T-cell (primary cell): ENCODE measurements at regions not wholly inside any gene's neighbourhood (a gene's known extent, or its start where the extent isn't known, plus 50 kb on each side); places are given as distances from the start of the nearest gene placed in this dataset.

Source experiments
- ATAC-seq, 4 experiments: fragments of 200-7000 bp in 3 of 4; fragments of 150-1000 bp in 1 of 4; cut with Tn5 transposase; replicated peaks in 1 of 4; 1 replicate in 3 of 4; 2 replicates in 1 of 4; pipeline ENCODE4 v1.10.0; 2021; ENCODE audit warnings: moderate library complexity in 3 of 4, mild to moderate bottlenecking in 2 of 4, moderate number of reproducible peaks in 1 of 4
- CTCF ChIA-PET, 2 donors: fragments of 300-600 bp; sonication (Branson Sonifier 250); formaldehyde crosslinking; loops; one replicate each; lab custom pipeline; 2022; ENCODE audit warnings: antibody characterized with exemption in 2 of 2; lab: Charles Lee
- POLR2A ChIA-PET, 2 donors: fragments of 300-600 bp; sonication (Branson Sonifier 250); formaldehyde crosslinking; loops; one replicate each; lab custom pipeline; 2022; ENCODE audit warnings: antibody characterized with exemption in 2 of 2; lab: Charles Lee
- DNase-seq, 35 experiments: peaks; one replicate each; pipeline versions ENCODE4 v3.0.0 to v3.0.0-alpha.2; 2013 to 2023
- H3K27ac ChIP-seq: one replicate; pipeline ENCODE4 v1.5.1; 2013; ENCODE audit warnings: low read length
- H3K27me3 ChIP-seq, 2 experiments: replicated peaks in 1 of 2; 1 replicate in 1 of 2; 2 replicates in 1 of 2; pipeline versions ENCODE4 v1.6.1 to v1.7.0; 2013; ENCODE audit warnings: low read length in 1 of 2, mixed read lengths in 1 of 2; ENCODE audit not compliant: control insufficient read depth in 2 of 2, insufficient read depth in 2 of 2; ENCODE audit errors: extremely low read depth in 1 of 2
- H3K36me3 ChIP-seq, 2 donors: 1 replicate in 1 of 2; 2 replicates in 1 of 2; pipeline versions ENCODE4 v1.6.1 to v1.7.0; 2013; ENCODE audit warnings: low read length in 1 of 2; ENCODE audit not compliant: control insufficient read depth in 2 of 2, insufficient read depth in 1 of 2; ENCODE audit errors: extremely low read depth in 1 of 2
- H3K4me1 ChIP-seq, 2 experiments: 1 replicate in 1 of 2; 2 replicates in 1 of 2; pipeline versions ENCODE4 v1.6.1 to v1.7.0; 2013; ENCODE audit warnings: low read length in 2 of 2, mixed read lengths in 1 of 2; ENCODE audit not compliant: insufficient read depth in 2 of 2, control insufficient read depth in 1 of 2; ENCODE audit errors: extremely low read depth in 1 of 2
- H3K4me3 ChIP-seq, 2 donors: 1 replicate in 1 of 2; 2 replicates in 1 of 2; pipeline versions ENCODE4 v1.5.1 to v1.7.0; 2013; ENCODE audit warnings: mild to moderate bottlenecking in 2 of 2, low read length in 1 of 2, moderate library complexity in 1 of 2; ENCODE audit not compliant: control insufficient read depth in 1 of 2; ENCODE audit errors: extremely low read depth in 1 of 2
- H3K9me3 ChIP-seq: 2 replicates; pipeline ENCODE4 v1.7.0; 2013
- H3K27ac Mint-ChIP-seq, 2 donors: one replicate each; pipeline ENCODE4 v1.8.0; 2020 to 2021; ENCODE audit warnings: mild to moderate bottlenecking in 2 of 2, mixed read lengths in 2 of 2
- H3K27me3 Mint-ChIP-seq, 2 donors: one replicate each; pipeline ENCODE4 v1.8.0; 2021 to 2022; ENCODE audit warnings: mixed read lengths in 2 of 2
- H3K36me3 Mint-ChIP-seq: one replicate; pipeline ENCODE4 v1.8.0; 2021; ENCODE audit warnings: mixed read lengths
- H3K4me1 Mint-ChIP-seq, 3 donors: one replicate each; pipeline ENCODE4 v1.8.0; 2020 to 2022; ENCODE audit warnings: mixed read lengths in 3 of 3, mild to moderate bottlenecking in 1 of 3
- H3K4me3 Mint-ChIP-seq, 3 donors: one replicate each; pipeline ENCODE4 v1.8.0; 2020 to 2022; ENCODE audit warnings: mild to moderate bottlenecking in 3 of 3, mixed read lengths in 3 of 3, moderate library complexity in 3 of 3
- H3K9me3 Mint-ChIP-seq, 3 donors: one replicate each; pipeline ENCODE4 v1.8.0; 2020 to 2022; ENCODE audit warnings: mixed read lengths in 3 of 3
- WGBS: methylation state at CpG from one replicate; pipeline ENCODE4 v1.1.5; 2013; ENCODE audit warnings: missing lambda C conversion rate; ENCODE audit not compliant: insufficient coverage; 5-methylcytosine and 5-hydroxymethylcytosine counted together

DNA sequence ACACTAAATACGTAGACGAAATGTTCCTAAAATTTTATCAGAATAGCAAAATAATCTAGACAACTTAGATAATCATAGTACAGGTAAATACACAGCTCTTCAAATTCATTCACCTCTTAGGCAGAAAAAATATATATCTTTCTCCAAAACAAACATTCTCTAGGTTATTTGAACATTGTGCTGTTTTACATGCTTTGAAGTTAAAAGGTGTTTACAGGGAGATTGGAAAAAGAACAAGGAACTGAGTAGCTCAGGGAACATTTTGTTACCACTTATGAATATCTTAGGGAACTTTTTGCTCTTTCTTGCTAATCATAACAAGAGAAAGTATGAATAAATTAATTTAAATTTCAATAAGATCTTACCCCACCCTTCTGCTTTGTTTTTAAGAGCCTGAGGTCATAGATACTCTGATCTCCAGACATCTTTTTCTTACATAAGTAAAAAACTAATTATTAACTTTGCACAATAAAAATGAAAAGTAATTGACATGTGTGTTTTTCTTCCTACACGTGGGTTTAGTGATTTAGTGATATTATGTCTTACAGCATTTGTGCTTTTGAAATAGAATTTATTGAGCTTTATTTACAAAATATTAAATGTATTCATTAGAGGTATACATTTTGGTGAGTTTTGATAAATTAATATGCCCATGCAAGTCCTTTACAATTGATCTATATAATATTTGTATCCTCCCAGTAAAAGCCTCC lies 1141.4 kb upstream of the EYS start:
- Mint-ChIP-seq H3K27me3 (no peaks in the 10 kb centered on the region), H3K27ac (no peak overlapping the region), H3K36me3 (no peaks in the 10 kb centered on the region), H3K9me3 (peaks cover 12 to 26% (median 13%) of the 10 kb centered on the region in 3 donors), H3K4me1 (no peaks in the 10 kb centered on the region), H3K4me3 (no peak overlapping the region)
- Histone ChIP-seq H3K27ac (no peak overlapping the region), H3K4me1 (no peaks in the 10 kb centered on the region), H3K36me3 (no peaks in the 10 kb centered on the region), H3K27me3 (no peaks in the 10 kb centered on the region), H3K4me3 (no peak overlapping the region), H3K9me3 (peaks cover 10% of the 10 kb centered on the region)
- POLR2A ChIA-PET, result no interaction called here
- no CpG with 5 or more reads among the region's 3 CpGs for WGBS
- DNase-seq (no peak), ATAC-seq (no peak)
- CTCF ChIA-PET, result no interaction called here

DNA sequence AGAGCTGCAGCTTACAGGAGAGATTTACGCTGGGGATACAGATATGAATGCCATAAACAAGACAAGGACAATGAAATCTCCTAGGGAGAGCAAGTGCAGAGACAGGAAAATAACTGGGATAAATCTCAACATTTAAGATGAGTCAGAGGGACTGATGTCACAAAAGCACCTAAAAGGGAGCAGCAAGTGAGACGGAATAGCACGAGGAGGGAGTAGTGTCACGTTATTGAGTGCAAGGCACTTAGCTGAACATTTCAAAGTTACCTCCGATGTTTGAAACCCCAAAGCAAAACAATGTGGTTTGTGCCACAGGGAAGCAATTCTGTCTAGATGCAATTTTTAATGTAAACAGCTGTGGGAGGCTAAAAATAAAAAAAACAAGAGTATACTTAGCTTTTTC lies 1131.7 kb upstream of the EYS start:
- no peaks in the 10 kb centered on the region for H3K4me1 Mint-ChIP-seq
- H3K36me3 Mint-ChIP-seq, result no peaks in the 10 kb centered on the region
- Histone ChIP-seq H3K4me3 (no peak overlapping the region), H3K27ac (no peak overlapping the region), H3K4me1 (no peaks in the 10 kb centered on the region), H3K36me3 (no peaks in the 10 kb centered on the region), H3K9me3 (no peaks in the 10 kb centered on the region), H3K27me3 (no peaks in the 10 kb centered on the region)
- ATAC-seq, result no peak
- peaks cover 4 to 13% (median 12%) of the 10 kb centered on the region in 3 donors for H3K9me3 Mint-ChIP-seq
- CTCF ChIA-PET, result no interaction called here
- 65% methylated on average over 3 of the region's 5 CpGs for WGBS
- no peak overlapping the region for H3K27ac Mint-ChIP-seq
- H3K27me3 Mint-ChIP-seq, result no peaks in the 10 kb centered on the region
- POLR2A ChIA-PET, result no interaction called here
- no peak overlapping the region for H3K4me3 Mint-ChIP-seq
- no peak for DNase-seq

DNA sequence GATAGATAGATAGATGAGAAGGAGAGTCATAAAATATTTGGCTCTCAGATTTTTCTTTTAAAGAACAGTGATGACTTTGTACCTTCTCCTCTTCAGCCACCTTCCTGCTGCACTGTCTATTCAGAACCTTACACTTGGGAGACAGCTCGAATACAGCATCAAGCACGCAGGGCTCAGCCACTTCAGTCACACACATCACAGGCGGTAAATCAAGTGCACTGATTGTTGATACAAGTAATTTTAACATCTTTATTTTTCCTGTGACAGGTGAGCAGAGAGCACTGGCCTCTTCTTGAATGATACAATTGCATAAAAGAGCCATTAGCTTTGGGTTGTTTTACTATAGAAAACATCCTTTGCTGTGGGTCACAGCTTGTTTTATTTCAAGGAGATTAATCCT lies 1118.5 kb upstream of the EYS start:
- no peaks in the 10 kb centered on the region for H3K27me3 ChIP-seq
- Mint-ChIP-seq H3K4me3 (no peak overlapping the region), H3K27ac (no peak overlapping the region), H3K4me1 (no peaks in the 10 kb centered on the region), H3K9me3 (peaks cover 10 to 15% (median 15%) of the 10 kb centered on the region in 3 donors), H3K27me3 (no peaks in the 10 kb centered on the region), H3K36me3 (no peaks in the 10 kb centered on the region)
- no CpG with 5 or more reads among the region's 3 CpGs for WGBS
- POLR2A ChIA-PET, result no interaction called here
- no peaks in the 10 kb centered on the region for H3K36me3 ChIP-seq
- no peak for ATAC-seq
- no peak overlapping the region for H3K4me3 ChIP-seq
- no peak for DNase-seq
- H3K9me3 ChIP-seq, result no peaks in the 10 kb centered on the region
- CTCF ChIA-PET, result no interaction called here
- no peak overlapping the region for H3K27ac ChIP-seq
- H3K4me1 ChIP-seq, result no peaks in the 10 kb centered on the region

DNA sequence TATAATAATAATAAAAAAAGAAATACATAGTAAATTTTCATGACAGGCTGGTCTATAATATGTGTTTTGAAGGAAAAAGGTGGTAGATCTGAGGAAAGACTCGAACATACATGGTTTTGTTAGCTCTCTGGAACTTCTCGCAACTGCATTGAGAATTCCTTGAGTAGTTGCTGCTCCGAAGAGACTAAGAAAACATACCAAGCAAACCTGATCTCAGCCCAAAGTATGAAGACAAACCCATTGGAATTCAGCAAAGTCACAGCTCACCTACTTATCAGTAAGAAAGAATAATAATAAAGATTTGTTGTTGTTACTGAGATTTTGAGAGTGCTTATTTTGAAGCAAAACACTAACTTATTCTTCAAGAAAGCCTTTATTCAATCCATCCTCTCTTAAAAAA lies 1107.1 kb upstream of the EYS start:
- H3K4me3 ChIP-seq, result no peak overlapping the region
- peaks cover 2% of the 10 kb centered on the region for H3K9me3 ChIP-seq
- 80% methylated on average over 1 of the region's 3 CpGs for WGBS
- no peaks in the 10 kb centered on the region for H3K27me3 ChIP-seq
- H3K27me3 Mint-ChIP-seq, result no peaks in the 10 kb centered on the region
- no peaks in the 10 kb centered on the region for H3K36me3 ChIP-seq
- H3K4me1 ChIP-seq, result no peaks in the 10 kb centered on the region
- no peak overlapping the region for H3K27ac Mint-ChIP-seq
- H3K27ac ChIP-seq, result no peak overlapping the region
- DNase-seq (no peak), ATAC-seq (no peak)
- H3K9me3 Mint-ChIP-seq, result peaks cover 4 to 8% (median 6%) of the 10 kb centered on the region in 3 donors
- H3K4me3 Mint-ChIP-seq, result no peak overlapping the region
- H3K4me1 Mint-ChIP-seq, result no peaks in the 10 kb centered on the region
- POLR2A ChIA-PET, result no interaction called here
- CTCF ChIA-PET, result no interaction called here
- no peaks in the 10 kb centered on the region for H3K36me3 Mint-ChIP-seq

DNA sequence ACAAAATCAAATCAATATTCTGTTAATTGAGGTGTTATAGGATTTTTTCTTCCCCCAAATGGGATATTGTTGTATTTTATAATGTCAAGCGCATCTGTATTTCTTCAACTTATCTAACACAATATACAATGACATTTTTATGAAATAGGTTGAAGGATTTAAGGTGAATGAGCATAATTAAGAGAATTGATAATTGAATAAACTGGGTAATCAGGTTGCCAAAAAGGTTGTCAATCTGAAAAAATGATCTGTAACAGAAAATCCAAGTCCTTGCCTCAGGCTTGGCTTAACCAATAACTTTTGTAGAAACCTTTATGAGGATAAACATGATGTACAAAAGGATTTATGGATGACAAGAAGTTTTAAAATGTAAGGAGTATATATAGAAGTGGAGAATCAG lies 1101.7 kb upstream of the EYS start:
- ChIA-PET CTCF (no interaction called here), POLR2A (no interaction called here)
- Histone ChIP-seq H3K36me3 (no peaks in the 10 kb centered on the region), H3K27ac (no peak overlapping the region), H3K4me3 (no peak overlapping the region), H3K4me1 (no peaks in the 10 kb centered on the region), H3K9me3 (no peaks in the 10 kb centered on the region), H3K27me3 (no peaks in the 10 kb centered on the region)
- peaks cover 4 to 13% (median 10%) of the 10 kb centered on the region in 3 donors for H3K9me3 Mint-ChIP-seq
- DNase-seq (no peak), ATAC-seq (no peak)
- no peaks in the 10 kb centered on the region for H3K36me3 Mint-ChIP-seq
- no peak overlapping the region for H3K27ac Mint-ChIP-seq
- no peaks in the 10 kb centered on the region for H3K27me3 Mint-ChIP-seq
- no peaks in the 10 kb centered on the region for H3K4me1 Mint-ChIP-seq
- no peak overlapping the region for H3K4me3 Mint-ChIP-seq
- WGBS, result no CpG with 5 or more reads among the region's 1 CpG

DNA sequence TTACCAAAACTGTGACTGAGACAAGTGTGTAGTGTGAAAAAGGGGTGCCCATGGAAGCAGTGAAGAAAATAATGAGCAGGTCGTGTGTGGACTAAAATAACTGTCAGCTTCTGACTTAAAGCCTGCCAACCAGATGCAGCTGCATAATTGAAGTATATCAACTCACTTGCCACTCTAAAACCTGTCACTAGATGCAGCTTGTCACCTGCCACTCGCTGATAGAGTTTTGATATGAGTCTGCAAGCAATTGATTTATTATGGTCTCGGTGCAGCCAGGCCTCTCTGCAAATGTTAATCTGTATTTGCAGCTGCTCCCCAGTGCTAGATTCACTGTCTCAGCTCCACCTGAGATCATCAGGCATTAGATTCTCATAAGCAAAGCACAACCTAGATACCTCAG lies 1090.0 kb upstream of the EYS start:
- H3K9me3 ChIP-seq, result no peaks in the 10 kb centered on the region

DNA sequence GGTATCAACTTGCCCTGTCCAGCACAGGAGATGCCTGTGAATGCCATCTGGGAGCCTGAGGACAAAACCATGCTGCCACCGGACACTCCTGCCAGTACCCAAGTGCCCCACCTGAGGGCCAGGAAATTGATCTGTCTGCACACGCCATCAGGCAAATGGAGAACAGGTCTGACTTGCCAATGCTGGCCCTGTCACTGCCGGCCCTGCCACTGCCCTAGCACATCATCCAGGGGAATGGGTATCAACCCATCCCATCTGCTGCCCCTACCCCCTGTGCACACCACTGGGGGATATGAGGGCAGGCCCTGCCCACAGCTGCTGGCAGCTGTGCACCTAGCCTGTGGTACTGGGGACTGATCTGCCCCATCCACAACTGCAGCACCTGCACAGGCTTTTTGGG lies 1081.6 kb upstream of the EYS start:
- POLR2A ChIA-PET, result no interaction called here
- H3K27me3 Mint-ChIP-seq, result no peaks in the 10 kb centered on the region
- CTCF ChIA-PET, result no interaction called here
- H3K4me1 Mint-ChIP-seq, result no peaks in the 10 kb centered on the region
- Histone ChIP-seq H3K36me3 (no peaks in the 10 kb centered on the region), H3K4me3 (no peak overlapping the region), H3K9me3 (no peaks in the 10 kb centered on the region), H3K4me1 (no peaks in the 10 kb centered on the region), H3K27me3 (no peaks in the 10 kb centered on the region), H3K27ac (no peak overlapping the region)
- peak in 1 of 35 experiments; percentile 0 for DNase-seq
- H3K4me3 Mint-ChIP-seq, result no peak overlapping the region
- no peak for ATAC-seq
- H3K36me3 Mint-ChIP-seq, result no peaks in the 10 kb centered on the region
- H3K27ac Mint-ChIP-seq, result no peak overlapping the region
- peaks cover 11 to 18% (median 12%) of the 10 kb centered on the region in 3 donors for H3K9me3 Mint-ChIP-seq
- 100% methylated on average over 2 of the region's 3 CpGs for WGBS

More for the DNA sequence above, 1090.0 kb upstream of the EYS start:
- Histone ChIP-seq H3K36me3 (no peaks in the 10 kb centered on the region), H3K4me1 (no peaks in the 10 kb centered on the region), H3K27ac (no peak overlapping the region), H3K4me3 (no peak overlapping the region), H3K27me3 (no peaks in the 10 kb centered on the region)
- no peak for ATAC-seq
- H3K9me3 Mint-ChIP-seq, result peaks cover 0 to 15% (median 15%) of the 10 kb centered on the region in 3 donors
- no peaks in the 10 kb centered on the region for H3K36me3 Mint-ChIP-seq
- CTCF ChIA-PET, result no interaction called here
- POLR2A ChIA-PET, result no interaction called here
- no peak overlapping the region for H3K4me3 Mint-ChIP-seq
- H3K4me1 Mint-ChIP-seq, result no peaks in the 10 kb centered on the region
- WGBS, result no CpG with 5 or more reads among the region's 3 CpGs
- DNase-seq, result no peak
- no peak overlapping the region for H3K27ac Mint-ChIP-seq
- no peaks in the 10 kb centered on the region for H3K27me3 Mint-ChIP-seq
